Suppressor macrophage treated with lipopolysaccharide for 1 hour (primary cell): ENCODE measurements at regions not wholly inside any gene's neighbourhood (a gene's known extent, or its start where the extent isn't known, plus 50 kb on each side); places are given as distances from the start of the nearest gene placed in this dataset.

ENCODE experiments used
- DNase-seq, 3 donors: peaks; one replicate each; pipeline ENCODE4 v3.0.0-alpha.2; 2020 to 2022

DNA sequence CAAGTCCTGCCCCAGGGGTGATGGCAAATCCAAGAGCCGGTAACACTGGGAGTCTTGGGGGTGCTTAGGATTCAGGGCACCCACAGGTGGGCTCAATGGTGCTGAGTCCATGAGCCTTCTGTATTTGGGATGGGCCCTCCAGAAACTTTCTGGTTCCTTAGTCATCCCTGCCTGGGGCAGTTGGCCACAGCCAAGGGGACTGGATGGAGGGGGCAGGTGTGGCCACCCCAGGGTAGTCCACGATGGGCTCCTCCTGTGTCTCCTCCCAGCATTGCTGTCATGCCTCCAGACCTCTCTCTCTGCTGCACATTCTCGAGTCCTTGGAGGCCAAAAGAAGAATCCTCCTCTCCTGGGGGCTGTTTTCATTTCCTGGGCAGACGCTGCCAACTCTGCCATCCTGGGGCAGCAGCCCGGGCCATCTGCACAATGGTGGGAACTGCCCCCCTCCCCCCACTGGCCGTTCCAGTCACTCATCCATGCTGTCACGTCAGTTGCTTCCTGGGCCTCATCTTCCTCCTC, 158.0 kb upstream of the TWIST2 start:
- DNase-seq: no peak

DNA sequence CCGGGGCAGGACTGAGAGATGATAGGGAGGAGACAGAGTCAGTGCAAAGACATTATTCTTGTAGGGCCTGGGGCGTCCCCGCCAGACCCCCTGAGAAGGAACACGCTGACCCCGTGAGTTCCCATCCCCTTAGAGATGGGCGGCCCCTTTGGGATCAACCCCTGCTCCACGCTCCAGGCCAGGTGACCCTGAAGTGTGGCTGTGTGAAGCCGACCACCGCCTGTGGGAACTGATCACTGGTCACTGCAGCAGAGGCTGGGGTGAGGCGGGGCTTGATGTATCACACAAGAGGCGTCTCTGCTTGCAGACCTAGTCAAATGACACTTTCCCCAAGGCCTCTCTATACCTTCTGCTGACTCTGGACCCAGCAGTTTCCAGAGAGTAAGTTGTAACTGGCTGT, 157.4 kb upstream of the TWIST2 start:
- no peak for DNase-seq

DNA sequence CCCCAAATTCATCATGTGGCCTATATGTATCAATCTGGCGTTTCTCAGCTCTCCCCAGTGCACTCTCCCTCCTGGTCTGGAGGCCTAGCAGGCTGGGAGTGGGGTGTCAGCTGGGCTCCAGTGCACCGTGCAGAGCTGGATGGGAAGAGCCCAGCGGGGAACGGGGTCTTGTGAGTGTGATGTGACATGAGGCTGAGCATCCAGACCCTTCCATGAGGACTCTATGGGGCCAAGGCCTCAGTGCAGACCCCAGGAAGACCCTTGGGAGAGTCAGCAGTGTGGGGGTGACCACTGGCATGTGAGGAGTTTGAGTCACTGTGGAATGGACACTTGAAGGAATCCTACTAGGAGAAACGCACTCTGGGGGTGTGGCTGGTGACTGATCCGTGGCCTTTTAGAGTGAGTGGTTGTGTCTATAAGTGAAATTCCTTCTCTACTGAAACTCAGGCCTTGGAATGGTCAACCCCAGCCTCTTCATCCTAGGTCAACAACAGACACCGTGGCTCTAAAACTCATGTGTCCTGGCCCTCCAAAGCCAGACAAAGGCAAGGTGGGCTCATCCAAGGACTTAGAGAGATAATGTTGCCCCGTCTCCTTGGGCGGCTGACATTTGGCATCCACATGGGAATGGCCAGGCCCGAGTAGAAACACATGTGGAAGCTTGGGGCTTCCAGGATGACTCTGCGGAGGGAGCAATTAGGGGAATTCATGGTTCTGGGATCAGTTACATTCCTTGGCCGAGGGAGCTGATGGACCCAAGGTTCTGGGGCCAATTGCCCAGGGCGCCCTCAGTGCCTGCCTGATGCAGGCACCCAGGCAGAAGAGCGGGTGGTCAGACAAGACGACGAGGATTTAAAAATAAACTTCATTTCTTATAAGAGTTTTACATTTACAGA, 156.0 kb upstream of the TWIST2 start:
- DNase-seq: no peak

DNA sequence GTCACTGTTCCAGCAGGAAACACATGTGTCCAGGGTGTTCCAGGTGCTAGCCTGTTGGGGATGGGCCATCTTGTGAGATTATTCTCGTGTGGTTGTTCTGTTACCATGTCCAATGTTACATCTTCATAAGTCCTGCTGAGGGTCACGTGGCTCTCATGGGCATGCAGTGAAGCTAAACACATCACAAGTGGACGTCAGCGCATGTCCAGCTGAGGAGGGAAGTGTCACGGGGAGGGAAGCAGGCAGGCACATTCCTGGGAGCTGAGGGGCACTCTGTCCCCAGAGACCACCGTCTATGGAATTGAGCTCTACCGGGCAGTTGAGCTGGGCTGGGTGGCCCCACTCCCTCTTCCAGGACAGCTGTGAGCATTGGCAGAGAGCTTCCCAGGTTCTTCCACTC, 155.3 kb upstream of the TWIST2 start:
- DNase-seq: no peak

DNA sequence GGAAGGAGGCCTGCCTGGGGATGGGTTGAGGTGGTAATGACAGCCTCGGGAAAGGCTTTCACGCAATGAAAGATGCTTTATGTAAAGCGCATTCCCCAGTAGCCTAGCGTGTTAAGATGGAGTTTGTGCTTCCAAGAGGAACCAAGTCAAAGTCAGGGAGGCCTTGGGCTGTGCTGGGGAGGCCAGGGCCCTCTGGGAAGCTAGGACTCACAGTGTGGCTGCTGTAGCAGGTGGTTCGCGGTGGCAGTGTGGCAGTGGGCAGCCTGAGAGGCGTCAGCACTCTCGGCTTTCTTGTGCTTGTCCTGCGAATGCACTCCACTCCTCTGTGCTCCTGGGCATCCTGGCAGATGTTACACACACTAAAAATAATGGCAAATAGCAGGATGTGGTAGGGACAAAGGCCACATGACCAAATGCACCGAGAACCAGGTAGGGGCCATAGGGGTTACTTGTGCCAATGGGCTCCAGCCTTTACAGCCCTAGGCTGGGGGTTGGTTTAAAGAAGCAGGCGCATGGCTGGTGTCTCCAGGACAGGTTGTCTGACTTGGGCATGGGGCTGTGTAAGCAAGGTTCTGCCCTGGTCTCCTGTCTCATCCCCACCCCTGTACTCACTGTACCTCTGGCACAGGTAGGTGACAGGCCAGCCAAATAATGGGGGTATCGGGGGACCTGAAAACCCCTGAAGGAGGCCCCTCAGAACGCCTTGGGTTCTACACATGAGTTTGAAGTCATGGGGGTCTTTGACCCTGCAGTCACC, 154.4 kb upstream of the TWIST2 start:
- DNase-seq: no peak

DNA sequence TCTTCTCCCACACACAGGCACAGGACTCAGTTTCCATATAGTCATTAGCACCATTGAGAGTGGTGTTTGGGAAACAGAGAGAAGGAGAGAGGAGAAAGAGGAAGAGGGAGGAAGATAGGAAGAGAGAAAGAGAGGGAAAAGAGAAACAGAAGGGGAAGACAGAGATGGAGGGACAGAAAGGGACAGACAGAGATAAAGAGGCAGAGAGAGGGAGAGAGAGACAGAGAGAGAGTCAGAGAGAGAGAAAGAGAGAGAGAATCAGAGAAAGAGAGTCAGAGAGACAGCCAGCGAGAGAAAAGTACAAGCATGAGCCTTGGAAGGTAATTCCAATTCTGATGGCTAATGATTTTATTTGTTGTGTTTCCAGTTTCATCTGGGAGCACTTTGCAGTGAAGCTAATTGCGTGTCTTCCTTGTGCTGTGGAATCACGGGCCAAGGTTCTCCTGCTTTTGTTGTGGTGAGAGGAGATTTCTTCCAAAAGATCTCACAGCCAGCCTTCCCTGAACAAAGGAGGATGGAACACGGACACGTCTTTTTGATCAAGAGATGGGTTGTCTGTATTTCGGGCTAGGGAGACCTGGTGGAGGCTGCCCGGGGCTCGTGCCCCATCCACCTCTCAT, 153.6 kb upstream of the TWIST2 start:
- DNase-seq: no peak

DNA sequence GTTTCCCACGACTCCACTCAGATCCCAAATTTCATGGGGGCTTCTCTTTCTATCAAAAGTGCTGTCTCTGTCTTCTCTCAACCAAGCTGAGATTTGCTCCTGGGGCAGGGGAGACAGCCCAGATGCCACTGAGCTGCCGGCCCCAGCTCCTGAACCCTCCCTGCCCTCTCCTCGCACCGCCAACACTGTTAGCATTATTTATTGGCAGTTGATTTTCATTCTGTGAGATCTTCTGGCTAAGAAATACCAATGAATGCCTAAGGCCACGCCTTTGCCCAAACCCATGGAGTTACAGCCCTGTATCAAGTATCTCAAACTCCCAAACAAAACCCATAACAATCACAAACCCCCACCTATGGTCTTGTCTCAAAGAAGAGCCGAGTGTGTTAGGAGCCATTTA, 153.0 kb upstream of the TWIST2 start:
- DNase-seq: no peak

DNA sequence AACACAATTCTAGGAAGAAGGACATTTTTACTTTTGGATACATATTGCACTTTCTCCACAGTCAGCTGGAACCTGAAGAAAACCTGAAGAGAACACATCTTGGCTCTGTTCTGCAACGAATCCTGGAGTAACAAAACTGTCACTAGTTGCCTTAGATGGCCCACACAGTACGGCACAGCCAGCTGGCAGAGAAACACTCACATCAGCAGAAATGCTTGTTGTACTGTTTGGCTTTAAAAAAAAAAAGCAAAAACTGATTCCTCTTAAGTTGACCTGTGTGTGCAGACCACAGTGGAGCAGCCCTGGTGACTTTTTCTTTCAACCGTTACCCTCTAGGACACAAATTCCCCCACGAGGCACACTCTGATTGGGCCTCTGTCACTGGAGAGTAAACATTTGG, 152.3 kb upstream of the TWIST2 start:
- no peak for DNase-seq

DNA sequence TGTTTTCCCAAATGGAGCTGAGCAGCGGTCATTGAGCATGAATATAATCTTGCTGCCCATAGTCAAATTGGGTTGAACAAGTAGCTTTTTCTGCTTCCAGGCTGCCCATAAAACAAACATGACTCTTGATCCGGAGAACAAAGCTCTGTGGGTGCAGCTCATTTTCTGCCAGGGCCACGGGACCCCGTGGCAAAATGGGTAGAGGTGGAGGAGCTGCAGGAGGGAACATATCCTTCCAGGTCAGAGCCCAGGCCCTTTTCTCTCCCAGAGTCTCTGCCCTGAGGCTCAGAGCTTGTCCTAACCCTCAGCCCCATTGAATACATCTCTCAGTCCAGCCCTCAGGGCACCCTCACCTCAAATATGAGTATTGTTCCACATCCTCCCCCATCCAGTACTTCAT, 151.6 kb upstream of the TWIST2 start:
- no peak for DNase-seq

DNA sequence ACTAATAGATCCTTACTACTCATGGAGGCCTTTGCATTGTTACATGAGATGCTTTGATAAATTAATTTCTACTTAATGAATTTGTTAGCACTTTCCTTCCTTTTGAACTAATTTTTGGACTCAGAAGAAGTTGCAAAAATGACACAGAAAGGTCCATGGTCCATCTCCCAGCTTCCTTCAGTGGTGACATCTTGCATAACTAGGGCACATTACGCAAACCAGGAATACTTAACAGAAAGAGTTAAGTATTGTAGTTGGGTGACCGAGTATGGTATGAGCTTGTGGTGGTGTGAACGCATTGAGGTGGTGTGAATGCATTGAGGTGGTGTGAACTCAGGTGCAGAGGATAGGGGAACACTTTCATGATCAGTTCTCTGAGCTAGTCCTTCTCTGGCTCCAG, 151.1 kb upstream of the TWIST2 start:
- no peak for DNase-seq

DNA sequence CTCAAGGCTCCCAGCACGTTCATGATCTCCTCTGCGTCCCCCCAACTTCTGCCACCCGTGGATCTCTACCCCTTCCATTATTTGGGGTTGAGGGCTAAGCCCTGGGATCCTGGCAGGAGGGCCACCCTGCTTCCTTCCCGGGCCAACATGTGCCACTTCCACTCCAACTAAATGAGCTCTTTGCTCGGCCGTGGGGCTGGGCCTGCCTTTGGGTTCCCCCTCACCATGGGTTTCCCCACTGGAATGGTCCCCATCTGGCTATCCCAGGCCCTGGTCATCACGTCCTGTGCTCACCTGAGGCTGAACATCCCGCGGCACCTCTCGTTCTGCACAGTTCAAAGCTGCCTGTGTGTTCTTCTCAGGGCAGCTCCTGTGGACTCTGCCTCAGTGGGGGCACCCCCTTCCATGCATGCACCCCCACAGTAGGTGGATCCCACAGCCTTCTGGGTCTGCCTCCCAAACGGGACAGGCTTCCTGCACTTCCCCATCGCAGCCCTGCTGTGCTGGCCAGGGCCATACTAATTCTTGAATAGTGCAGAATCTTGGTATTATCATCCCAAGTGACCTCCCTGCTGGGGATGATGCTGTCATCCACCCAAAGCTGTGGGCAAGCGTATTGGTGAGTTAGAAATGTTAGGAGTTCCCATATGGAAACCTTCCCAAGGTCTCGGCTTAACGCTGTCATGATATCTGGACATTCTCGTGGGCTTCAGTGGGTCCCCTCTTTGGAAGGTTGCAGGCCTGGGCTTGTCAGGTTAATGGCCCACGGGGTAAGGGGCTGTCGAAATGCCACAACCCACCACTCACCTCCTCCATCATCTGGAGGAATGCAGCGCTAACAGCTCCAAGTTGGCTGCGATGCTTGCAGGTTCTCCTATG, 150.5 kb upstream of the TWIST2 start:
- no peak for DNase-seq

DNA sequence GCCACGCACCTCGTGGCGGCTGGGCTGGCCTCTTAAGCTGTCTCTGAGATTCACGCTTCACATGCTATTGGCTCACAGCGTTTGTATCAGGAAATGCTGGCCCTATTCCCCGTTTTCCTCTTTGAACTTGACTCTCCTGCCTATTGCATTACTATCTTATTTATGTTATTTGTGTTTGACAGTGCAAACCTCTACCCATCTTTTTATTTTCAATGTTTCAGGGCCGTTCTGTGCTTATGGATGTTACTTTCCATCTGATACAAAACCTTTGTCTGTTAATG, 149.9 kb upstream of the TWIST2 start:
- no peak for DNase-seq

DNA sequence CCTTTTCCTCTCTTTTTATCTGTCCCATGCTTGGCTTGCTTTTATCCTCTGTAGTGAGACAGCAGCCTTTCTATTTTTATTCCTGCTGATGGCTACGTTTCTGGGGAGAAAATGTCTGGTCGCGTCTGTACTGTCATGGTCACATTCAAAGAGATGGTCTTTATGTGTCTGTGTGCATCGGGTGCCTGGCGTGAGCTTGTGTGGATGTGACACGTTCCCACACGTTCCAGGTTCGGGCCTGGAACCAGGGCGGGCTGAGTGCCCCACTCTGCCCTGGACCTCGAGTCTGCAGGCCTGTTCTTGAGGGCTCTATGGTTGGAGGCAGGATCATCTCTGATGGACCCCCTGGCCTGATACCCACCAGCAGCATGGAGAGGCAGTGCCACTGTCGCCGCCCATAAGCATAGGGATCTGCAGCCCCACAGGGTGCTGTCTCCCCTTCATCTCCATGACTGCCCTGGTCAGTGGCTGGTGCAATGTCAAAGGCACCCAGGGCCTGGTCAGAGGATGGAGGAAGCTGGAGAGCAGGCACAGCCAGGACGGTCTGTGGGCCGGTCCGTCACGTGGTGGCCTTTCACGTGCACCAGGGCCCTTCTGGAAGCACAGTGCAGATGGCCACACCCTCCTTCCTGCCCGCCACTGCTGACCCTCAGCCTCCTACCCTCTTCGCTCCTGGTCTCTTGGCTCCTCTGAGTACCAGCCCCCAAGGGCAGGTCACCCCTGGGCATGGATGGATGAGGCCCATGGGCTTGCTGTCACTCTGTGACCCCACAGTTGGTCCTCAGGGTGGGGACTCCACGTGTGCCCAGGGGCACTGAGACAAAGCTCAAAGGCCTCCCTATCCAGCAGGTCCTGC, 149.2 kb upstream of the TWIST2 start:
- no peak for DNase-seq

DNA sequence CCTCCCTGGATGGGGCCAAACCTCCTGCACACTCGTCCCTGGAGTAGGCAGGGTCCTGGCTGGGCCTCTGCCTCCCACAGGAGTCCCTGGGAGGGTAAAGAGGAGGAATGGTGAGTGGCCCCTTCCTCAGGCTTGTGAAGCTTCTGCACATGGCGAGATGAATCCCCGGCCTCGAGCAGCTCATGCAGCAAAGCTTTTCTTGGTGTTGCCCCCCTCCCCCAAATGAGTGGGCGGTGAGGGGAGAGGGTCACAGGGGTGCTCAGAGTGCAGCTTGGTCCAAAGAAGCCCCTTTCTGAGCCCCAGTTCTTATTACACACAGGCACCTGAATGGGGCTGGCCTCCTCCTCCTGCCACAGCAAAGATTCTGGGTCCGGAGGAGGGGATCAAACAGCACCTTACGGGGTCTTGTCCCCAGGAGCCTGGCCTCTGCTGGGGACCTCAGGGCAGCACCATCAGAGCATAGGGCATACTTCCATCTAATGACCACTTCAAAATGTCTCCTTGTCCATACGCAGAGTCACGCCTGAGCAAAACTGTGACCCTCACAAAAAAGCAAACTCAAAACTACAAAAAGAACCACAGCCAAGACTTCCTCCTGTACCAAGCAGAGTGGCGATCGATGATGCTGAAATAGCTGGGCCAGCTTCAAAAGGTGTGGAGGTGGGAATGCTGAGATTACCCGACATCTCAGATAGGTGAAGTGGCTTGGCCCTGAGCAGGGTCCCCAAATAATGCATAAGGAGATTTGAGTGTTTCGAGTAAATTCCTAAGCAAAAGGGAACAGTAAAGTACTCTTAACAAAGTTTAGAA, 148.4 kb upstream of the TWIST2 start:
- no peak for DNase-seq

DNA sequence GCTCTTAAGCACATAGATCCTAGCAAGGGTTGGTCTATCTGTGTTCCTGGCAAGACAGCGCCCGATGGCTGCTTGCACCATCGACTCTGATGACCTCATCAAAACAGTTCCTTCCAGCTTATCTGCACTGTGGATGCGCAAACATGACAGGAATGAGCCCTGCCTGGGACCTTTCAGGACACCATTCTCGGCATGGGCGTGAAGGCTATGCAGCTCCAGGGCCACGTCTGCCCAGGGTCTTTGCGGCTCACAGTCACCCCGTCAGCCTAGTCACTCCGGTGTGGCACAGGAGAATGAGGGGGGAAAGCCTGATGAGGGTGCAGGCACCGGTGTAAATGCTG, 147.8 kb upstream of the TWIST2 start:
- DNase-seq: no peak

DNA sequence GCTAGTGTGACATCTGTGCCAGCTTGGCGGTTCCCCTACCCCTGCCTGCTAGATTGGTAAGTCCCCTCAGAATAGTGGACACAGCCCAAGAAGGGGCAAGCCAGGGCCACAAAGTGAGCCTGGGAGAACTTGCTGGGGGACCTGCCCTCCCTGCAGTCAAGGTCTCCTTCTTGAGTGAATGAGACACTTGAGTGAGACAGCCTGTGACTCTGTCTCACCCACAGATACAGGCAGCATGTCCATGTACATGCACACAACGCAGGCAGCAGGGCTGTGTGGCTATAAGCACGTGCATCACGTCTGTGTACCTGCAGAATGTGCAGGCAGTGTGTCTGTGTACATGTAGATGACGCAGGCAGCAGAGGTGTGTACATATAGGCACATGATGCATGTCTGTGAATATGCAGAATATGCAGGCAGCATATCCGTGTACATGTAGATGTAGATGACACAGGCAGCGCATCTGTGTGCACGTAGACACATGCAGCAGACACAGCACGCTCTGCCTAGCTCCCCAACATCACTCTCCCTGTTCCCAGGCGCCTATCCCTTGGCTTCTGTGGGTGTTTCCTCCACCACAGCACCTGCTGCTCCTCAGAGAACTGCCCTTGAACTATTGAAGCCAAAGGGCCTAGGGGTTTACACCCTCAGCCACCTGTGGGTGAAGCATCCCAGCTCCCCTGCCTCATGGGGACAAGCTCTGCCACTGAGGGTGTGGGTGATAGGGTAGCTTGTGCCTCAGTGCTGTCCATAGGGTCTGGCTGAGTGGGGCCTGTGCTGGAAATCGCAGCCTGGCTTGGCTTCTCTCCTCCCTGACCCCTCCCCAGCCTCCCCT, 147.2 kb upstream of the TWIST2 start:
- no peak for DNase-seq

DNA sequence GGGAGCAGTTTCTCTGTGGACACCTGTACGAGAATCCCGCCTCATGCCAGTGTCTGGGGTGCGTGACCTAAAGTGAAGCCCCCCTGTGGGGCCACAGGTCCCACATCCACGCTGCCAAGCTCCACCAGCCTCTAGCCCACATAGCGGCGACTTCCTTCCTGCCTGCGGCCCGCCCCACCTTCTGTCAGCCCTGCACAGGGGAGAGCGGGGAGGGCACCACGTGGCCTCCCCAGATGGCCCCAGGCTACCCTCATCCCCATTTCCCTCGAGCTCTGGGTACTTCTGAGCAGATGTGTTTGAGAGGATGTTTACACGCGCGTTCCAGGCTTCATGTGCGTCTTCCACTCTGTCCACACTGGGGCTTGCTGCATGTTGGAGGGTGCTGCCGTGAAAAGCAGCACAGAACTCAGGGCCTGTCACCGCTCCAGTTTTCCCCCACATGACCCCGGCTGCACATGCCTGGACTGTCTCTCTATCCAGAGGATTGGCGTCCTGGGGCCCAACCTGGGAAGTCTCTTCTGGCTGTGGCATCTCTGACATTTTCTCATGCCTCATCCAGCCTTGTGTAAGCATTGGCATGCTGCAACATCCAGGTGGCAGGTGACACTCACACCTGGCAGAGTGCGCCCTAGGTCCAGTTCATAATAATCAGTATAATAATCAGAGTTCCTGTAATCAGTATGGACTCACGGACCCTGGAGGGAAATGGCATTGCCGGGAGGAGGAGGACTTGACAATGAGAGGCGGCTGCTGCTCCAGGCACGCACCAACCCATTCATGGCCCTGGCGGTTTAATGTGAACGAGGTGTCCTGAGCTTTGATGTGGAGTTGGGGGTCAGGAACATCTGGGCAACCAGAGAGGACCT, 146.3 kb upstream of the TWIST2 start:
- DNase-seq: no peak

DNA sequence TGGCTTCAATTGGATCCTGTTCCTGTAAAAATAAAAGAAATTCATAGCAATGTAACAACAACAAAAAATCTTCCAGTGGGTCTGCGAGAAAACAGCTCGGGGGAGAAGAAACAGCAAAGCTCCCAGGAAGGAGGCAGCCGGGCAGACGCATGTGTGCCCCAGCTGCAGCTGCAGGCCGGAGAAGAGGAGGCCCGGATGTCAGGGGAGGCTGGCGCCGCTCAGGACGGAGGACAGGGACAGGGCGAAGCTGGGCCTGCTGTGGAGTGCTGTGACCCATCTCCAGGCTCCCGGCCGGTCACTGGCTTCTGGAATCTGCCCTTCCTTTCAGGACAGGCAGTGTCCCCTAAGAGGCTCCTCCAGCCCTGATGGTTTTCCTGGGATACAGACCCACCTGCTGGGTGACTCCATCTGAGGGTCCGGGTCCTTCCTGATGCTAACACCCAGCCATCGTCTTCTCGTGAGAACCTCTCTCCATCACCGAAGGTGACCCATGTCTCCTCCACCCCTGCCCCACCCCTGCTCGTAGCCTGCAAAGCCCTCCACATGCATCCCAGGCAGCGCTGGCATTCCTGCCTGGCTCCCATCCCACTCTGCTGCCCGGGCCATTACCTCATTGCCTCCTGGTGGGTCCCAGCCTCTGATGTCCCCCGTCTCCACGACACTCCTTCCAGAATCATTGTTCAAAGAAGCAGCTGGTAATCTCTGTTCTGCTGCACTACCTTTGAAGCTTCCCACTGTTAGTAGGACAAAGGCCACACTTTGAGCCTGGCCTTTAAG, 145.4 kb upstream of the TWIST2 start:
- DNase-seq: no peak
